ENCODE measurements at regions not wholly inside any gene's neighbourhood (a gene's known extent, or its start where the extent isn't known, plus 50 kb on each side); places are given as distances from the start of the nearest gene placed in this dataset.

- Histone ChIP-seq H3K27ac (ENCODE audit: low read depth in 2 of 2, low read length in 2 of 2) (no peak overlapping the region), H3K27me3 (ENCODE audit: control insufficient read depth in 2 of 2, insufficient read depth in 2 of 2, low read length in 2 of 2) (peaks cover 0 to 10% of the 10 kb centered on the region in 2 donors), H3K36me3 (ENCODE audit: control insufficient read depth in 2 of 2, insufficient read depth in 2 of 2, low read length in 2 of 2) (no peaks in the 10 kb centered on the region), H3K9ac (ENCODE audit: low read depth in 1 of 2, low read length in 2 of 2) (peak overlapping the region; percentile 47 to 72), H3K4me1 (ENCODE audit: control insufficient read depth in 2 of 2, insufficient read depth in 2 of 2, low read length in 2 of 2) (peaks cover 16 to 21% of the 10 kb centered on the region in 2 donors), H3K9me3 (ENCODE audit: control insufficient read depth in 2 of 2, low read length in 2 of 2) (no peaks in the 10 kb centered on the region), H3K4me3 (ENCODE audit: low read length in 2 of 2) (peak overlapping the region; percentile 65 to 67)
Observed at GRCh38 chr9:121599872-121600585, 51.4 kb upstream of the DAB2IP start.

GRCh38 chr9:121601194-121601593 is 50.2 kb upstream of the DAB2IP start:
- Histone ChIP-seq H3K36me3 (ENCODE audit: control insufficient read depth in 2 of 2, insufficient read depth in 2 of 2, low read length in 2 of 2) (no peaks in the 10 kb centered on the region), H3K4me1 (ENCODE audit: control insufficient read depth in 2 of 2, insufficient read depth in 2 of 2, low read length in 2 of 2) (peaks cover 16 to 21% of the 10 kb centered on the region in 2 donors), H3K4me3 (ENCODE audit: low read length in 2 of 2) (no peak overlapping the region), H3K27me3 (ENCODE audit: control insufficient read depth in 2 of 2, insufficient read depth in 2 of 2, low read length in 2 of 2) (peaks cover 0 to 10% of the 10 kb centered on the region in 2 donors), H3K9me3 (ENCODE audit: control insufficient read depth in 2 of 2, low read length in 2 of 2) (no peaks in the 10 kb centered on the region), H3K9ac (ENCODE audit: low read depth in 1 of 2, low read length in 2 of 2) (no peak overlapping the region), H3K27ac (ENCODE audit: low read depth in 2 of 2, low read length in 2 of 2) (no peak overlapping the region)
